GM12875 (cell line): ENCODE measurements at regions not wholly inside any gene's neighbourhood (a gene's known extent, or its start where the extent isn't known, plus 50 kb on each side); places are given as distances from the start of the nearest gene placed in this dataset.

ENCODE experiments used
- H3K4me3 ChIP-seq: one replicate; pipeline ENCODE4 v1.5.1; 2011; ENCODE audit warnings: low read depth, low read length, control low read depth
- TF ChIP-seq, protein P1 (sequence below): IDR thresholded peaks from 2 replicates; pipeline ENCODE4 v1.5.1; 2011; ENCODE audit warnings: low read depth, mild to moderate bottlenecking, control low read depth, inconsistent platforms, low read length, moderate library complexity, borderline replicate concordance; ENCODE audit not compliant: insufficient read depth

GRCh38 chr2:207419331-207419730, 110.4 kb upstream of the CREB1 start:
- TF ChIP-seq, protein P1, sequence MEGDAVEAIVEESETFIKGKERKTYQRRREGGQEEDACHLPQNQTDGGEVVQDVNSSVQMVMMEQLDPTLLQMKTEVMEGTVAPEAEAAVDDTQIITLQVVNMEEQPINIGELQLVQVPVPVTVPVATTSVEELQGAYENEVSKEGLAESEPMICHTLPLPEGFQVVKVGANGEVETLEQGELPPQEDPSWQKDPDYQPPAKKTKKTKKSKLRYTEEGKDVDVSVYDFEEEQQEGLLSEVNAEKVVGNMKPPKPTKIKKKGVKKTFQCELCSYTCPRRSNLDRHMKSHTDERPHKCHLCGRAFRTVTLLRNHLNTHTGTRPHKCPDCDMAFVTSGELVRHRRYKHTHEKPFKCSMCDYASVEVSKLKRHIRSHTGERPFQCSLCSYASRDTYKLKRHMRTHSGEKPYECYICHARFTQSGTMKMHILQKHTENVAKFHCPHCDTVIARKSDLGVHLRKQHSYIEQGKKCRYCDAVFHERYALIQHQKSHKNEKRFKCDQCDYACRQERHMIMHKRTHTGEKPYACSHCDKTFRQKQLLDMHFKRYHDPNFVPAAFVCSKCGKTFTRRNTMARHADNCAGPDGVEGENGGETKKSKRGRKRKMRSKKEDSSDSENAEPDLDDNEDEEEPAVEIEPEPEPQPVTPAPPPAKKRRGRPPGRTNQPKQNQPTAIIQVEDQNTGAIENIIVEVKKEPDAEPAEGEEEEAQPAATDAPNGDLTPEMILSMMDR = no peak
- no peak overlapping the region for H3K4me3 ChIP-seq

GRCh38 chr2:207421671-207422070, 108.1 kb upstream of the CREB1 start:
- no peak overlapping the region for H3K4me3 ChIP-seq
- TF ChIP-seq, protein P1 = no peak

DNA sequence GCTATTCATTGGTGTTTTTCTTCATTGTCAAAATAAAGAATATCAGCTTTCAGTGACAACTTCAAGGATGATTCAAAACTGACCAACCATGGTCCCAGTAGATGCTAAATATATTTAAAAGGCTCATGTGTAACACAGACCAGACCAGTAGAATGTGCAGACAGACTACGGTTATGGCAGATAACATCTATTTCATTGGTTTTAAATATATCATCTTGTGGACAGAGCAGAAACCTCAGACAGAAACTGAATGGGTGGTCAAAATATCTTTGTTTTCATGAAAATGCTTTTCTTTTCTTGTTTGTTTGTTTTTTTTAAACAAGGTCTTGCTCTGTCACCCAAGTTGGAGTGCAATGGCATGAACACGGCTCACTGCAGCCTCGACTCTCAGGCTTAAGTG, 107.4 kb upstream of the CREB1 start:
- H3K4me3 ChIP-seq = no peak overlapping the region
- TF ChIP-seq, protein P1 = no peak

DNA sequence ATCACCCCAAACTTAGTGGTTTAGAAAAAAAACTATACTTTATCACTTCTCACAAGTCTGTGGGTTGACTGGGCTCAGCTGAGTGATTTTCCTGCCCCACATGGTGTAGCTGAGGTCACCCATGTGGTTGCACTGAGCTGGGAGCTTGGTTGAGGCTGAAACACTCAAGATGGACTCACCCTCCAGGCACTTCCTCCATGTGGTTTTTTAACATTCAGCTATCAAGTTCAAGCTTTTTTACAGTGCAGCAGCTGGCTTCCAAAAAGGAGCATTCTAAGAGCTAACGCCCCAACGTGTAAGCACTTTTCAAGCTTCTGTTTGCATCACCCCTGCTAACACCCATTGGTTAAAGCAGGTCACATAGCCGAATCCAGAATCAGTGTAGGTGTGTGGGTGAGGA, 105.9 kb upstream of the CREB1 start:
- no peak overlapping the region for H3K4me3 ChIP-seq
- TF ChIP-seq, protein P1 = no peak

DNA sequence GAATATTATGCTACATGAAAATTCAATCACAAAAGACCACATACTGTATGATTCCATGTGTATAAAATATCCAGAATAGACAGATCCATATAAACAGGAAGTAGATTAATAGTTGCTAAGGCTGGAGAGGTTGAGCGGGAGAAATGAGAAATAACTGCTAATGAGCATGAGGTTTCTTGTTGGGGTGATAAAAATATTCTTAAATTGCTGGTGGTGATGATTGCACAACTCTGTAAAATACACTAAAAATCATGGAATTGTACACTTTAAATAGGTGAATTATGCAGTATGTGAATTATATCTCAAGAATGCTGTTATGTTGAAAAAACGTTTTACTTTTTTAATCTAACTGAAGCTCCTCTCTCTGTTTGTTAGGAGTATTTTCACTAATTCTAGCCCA, 101.8 kb upstream of the CREB1 start:
- no peak overlapping the region for H3K4me3 ChIP-seq
- TF ChIP-seq, protein P1 = no peak

DNA sequence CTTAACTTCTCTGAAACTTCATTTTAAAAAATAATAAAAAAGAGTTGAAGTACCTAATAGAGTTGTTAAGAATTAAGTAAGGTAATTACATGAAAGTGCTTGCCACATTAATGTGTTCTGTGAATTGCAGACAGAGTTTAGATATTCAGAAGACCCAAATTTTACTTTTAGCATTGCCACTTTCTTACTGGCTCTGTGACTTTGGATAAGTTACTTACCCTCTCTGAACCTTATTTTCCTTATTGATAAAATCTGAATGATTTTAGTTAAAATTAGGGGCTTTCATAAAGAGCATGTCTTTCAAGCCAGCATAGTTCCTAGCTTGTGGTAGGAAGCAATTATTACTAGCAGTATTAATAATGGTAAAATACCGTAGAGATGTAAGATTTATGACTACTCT, 101.2 kb upstream of the CREB1 start:
- no peak overlapping the region for H3K4me3 ChIP-seq
- TF ChIP-seq, protein P1 = no peak

GRCh38 chr2:207432453-207432852, 97.3 kb upstream of the CREB1 start:
- no peak overlapping the region for H3K4me3 ChIP-seq
- TF ChIP-seq, protein P1 = no peak
